Activated naive CD4-positive, alpha-beta T cell treated with anti-CD3 and anti-CD28 coated beads, Interleukin-2, amount 50 U/mL, for 16 hours (primary cell): ENCODE measurements at regions not wholly inside any gene's neighbourhood (a gene's known extent, or its start where the extent isn't known, plus 50 kb on each side); places are given as distances from the start of the nearest gene placed in this dataset.

Source experiments
- DNase-seq: peaks from one replicate; pipeline ENCODE4 v3.0.0-alpha.2; 2020

DNA sequence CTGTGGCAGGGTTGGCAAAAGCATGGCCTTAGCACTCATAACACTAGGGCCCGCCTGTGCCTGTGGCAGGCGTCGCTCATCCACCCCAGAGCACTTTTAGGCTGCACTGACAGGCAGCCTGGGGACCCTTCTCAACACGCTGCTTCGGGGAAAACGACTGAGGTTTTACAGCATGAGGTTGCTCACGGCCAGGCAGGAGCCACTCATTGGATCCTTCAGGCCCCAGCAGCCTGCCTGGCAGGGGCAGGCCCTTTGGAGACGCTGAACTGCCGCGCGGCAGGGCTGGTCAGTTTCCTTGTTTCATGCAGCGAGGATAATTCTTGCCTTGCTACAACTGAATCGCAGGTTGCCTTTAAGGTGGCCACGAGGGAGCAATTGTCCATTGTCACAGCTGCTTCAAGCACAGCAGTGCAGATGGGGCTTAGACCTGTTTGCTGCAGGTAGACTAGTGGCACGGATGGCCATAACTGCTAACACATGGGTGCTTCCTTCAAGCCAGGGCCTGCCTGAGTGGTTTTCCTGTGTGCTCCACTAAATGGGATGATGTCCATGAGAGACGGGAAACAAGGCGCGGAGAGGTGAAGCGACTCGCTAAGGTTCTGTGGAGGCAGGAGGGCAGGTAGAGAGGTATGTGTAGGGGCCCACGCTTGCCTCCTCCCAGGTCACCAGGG, 49.9 kb upstream of the HS6ST1 start:
- DNase-seq = no peak

DNA sequence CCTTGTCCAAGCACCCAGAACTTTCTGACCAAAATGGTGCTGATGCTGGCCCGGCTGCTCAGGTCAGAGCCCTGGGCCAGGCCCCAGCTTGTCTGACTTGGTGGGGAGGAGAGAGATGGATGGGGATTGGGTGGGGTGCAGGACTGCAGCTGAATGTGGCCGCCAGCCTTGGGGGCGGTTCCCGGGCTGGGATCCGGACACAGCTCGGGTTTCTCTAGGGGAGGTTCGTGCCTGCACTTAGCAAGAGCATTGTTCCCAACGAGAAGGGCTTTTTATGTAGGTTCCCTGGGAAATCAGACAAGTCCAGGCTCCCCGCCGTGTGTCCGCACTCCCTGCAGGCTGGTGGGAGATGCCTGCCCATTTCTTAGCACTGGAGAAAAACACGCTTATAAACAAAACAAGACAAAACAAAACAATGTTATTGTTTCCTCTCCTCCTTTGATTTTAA, 50.5 kb upstream of the HS6ST1 start:
- DNase-seq = no peak

DNA sequence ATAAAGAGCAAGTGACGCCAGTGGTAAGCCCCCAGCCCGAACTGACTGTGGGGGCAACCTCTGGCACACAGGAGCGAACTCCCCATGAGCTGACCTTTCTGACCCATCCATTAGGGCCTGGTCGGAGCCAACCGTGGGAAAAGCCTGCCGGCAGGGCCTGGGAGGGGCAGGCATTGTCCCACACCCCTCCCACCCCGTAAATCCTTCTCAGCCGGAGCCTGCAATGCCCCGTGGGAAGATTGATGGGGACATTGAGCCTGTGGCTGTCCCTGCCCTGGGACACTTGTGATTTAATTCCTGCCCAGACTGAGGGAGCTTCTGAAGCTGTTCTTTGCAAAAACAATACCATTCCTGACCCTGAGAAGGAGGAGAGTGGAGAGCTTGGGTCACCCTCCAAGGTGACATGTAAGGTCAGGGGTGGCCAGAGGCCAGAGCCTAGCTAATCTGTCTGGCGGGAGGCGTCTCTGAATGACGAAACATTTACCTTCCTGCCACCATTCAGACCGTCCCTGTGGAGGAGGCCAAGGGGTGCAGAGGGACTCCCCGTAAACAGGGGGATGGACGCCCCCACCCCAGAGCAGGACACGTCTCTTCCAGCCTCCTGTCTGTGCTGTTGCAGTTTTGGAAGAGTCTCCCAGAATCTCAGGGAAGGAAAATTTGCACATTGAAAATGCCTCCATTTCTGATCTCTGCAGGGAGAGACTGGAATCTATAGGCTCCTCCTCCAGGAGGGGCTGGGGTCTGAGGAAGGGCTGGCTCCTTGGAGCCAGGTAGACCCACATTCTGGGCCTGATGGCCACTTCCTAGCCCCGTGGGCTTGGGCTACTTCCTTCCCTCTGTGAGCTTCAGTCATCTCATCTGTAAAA, 51.2 kb upstream of the HS6ST1 start:
- DNase-seq = no peak

DNA sequence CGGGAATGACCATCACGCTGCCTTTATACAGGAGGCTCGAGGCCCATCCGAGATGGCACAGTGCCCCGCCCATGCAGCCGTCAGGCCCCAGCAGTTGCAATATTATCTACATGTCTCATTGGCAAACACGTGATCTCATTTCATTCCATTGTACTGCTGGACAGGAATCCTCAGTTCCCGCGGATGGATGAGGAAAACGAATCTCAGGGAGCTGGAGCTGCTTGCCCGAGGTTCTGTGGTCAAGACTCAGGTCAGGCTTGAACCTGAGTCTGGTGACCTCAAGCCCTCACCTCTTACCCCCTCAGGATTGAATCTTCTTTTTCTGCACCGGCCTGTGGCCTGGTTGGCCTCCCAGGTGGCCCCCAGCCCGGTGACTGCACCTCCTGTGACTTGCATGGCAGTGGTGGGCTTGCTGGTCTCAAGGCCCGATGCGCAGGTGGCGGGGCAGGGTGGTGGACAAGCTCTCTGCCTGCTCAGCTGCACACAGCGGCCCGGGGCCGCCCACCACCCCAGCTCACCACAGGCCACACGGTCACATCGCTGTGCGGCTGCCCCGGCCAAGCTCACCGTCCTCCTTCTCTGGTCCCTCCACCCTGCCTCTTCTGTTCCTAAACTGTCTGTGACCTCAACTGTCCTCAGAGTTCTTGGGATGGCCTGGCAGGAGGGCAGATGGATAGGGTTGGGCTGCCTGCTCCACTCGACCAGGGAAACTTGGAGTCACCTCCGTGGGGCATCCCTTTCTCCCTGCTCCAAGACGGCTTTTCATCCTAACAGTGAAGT, 52.0 kb upstream of the HS6ST1 start:
- no peak for DNase-seq

DNA sequence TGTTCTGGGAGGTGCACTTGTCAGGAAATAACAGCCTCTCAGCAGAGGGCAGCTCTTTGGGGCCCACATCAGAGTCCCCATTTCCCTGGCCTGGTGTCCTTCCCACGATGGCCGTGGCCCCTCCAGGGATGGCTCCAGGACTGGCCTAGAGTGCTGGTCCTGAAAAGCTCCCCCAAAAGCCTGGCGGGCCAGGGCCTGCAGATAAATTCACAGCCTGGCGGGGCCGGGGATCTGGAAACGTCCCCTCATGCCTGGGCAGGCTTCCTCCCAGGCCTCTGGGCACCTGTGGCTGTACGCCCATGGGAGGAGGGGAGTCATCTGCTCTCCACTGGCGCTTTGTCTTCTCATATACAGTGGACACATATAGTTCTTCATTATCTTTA, 52.6 kb upstream of the HS6ST1 start:
- DNase-seq = no peak

DNA sequence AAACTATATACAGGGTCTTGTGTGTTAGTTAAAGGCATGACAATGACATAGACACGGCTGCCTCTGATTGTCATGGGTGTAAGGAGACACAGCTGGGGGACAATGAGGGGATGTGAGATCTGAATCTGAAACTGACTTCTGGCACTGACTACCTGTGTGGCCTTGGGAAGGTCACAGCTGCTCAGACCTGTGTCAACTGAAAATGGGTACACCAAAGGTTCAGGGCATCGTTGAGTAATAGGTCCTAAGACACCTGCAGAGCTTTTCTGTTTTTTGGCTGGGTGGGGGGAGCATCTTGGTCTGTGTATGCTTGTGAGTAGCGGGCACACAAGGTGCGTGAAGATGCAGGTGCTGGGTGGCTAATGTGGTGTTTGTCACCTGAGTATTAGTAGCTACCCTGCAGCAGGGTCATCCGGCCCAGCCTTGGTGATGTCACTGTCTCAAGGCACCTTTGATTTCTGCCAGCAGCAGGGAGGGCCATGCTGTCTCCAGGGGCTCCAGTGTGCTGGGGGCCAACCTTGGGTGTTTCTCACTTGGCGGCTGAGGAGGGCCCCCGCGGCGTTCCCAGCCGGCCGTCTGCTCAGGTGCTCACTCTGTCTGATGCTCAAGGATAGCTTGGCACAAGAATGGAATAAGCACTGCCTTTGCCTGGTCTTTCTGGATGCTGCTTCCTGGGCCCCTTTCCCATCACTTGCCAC, 53.1 kb upstream of the HS6ST1 start:
- no peak for DNase-seq

DNA sequence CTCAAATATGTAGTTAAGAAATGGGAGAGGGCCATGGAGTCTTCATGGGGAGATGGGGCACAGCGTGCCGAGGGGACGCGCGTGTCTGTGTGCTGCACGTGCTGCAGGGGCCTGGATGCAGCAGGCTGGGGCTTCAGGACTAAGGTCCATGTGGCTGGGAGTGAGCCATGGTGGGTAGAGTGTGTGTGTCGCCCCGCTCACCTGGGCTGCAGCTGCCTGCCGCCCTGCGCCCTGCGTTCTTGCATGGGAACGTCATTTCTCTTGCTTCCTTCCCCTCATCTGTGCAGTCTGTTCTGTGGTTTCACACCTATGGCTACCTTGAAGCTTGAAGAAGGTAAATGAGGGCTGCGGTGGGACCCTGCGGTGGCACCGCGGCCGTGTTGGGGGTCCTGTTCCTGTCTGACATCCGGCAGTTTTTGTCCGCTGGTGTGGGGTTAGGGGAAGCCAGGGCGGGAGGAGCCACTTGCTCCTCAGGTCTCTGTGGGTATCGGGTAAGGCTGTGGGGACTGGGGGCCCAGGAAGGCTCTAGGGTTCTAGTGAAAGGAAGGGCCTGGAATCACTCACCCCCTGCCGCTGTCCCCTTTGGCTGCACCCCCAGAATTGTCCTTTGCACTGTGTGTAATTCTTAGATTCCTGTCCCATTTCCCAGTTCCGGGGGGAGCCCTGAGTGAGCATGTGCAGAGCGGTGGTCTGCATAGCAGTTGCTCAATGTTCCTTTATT, 54.1 kb upstream of the HS6ST1 start:
- DNase-seq = no peak

DNA sequence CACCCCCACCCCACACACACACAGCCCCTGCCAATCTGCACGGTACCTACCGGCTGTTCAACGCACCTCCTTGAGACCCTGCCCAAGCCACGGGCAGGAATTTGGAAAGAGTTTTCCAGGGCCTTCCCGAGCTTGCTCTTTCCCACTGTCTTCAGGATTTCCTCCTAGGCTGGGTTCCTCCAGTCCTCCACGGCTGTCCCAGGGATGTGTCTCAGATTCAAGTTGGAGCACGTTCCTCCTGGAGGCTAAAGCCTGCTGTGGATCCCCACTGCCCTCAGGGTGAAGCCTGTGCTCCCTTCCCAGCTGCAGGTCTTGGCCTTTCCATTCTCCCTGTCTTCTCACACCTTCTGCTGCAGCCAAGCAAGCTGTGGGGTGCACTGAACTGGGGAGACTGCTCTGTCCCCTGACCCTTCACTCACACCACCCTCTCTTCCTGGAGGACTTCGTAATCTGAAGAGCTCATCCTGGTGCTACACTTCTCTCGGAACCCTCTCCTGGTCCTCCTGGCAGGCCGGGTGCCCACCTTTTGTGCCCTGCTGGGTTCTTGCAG, 54.9 kb upstream of the HS6ST1 start:
- no peak for DNase-seq

DNA sequence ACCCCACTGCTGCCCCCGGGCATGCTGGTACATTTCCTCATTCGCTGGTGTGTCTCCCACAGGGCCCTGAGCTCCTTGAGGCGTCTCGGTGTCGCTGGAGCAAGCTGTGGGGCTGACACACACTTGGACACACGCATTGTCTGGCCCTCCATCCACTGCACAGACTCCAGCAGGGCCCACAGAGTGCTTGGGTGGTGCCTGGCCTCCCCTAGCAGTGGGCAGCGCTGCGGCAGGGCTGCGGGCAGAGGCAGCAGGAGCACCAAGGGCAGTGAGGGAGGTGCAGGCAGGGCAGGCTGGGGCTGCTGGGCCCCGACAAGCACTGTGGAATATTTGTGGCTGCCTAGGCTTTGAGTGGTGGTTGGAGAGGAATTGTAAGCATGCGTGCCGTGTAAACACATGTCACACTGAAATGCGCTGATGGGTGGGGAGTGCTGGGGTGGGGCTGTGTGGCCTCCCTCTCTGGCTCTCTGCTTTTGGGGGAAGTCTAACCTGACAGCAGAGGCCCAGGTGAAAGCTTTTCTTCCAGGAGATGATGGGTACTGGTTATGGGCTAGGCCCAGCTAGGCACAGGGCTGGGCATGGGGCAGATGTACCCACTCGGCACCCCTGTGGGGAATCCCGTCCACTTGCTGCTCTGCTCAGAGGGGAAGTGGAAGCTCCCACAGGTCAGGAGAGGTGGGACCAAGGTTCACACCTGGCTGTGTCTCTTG, 55.5 kb upstream of the HS6ST1 start:
- no peak for DNase-seq

DNA sequence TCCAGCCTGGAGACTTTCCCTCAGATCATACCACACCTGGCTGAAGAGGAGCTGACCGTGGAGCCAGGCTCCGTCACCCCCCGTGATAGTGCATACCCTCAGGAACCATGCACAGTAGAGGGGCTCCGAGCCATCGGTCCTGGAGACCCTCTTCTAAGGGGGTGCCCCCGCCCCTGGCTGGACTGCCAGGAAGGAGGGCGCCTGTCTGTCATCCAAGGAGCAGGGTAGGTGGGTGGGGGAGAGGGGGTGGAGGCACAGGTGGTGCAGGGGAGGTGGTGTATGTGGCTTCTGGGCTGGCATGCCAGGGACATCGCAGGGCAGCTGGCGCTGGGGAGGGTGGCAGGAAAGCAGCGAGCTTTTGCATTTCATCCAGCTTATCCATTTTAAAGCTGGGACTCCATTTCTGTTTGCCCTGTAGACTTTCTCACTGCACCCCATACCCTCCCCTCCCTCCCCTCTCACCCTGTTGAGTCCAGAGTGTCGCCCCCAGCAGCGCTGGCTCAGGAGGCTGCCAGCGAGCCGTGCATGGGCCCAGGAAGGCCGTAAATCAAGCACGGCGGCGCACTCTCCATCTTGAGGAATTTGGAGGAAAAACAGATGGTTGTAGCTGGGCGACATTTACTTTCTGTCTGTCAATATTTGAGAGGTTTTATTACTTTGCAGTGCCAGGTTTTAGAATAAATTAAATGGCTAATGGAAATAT, 56.2 kb upstream of the HS6ST1 start:
- DNase-seq = no peak

DNA sequence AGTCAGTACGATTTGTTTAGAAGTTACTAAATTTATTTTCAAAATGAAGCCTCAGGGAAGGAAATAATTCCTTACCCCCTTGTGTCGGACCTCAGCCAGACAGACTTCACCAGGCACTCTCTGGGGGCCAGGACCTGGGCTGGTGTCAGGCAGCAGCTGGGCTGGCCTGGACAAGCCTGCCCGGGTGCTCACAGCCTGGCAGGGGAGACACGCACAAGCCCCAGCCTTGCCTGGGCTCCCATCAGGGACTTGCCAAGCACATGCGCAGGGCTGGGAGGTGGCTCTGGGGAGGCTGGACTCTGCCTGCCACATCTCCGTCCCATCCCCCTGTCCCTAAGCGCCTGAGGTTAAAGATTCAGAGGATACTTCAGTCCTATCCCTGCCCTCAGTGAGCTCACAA, 56.8 kb upstream of the HS6ST1 start:
- DNase-seq = no peak

DNA sequence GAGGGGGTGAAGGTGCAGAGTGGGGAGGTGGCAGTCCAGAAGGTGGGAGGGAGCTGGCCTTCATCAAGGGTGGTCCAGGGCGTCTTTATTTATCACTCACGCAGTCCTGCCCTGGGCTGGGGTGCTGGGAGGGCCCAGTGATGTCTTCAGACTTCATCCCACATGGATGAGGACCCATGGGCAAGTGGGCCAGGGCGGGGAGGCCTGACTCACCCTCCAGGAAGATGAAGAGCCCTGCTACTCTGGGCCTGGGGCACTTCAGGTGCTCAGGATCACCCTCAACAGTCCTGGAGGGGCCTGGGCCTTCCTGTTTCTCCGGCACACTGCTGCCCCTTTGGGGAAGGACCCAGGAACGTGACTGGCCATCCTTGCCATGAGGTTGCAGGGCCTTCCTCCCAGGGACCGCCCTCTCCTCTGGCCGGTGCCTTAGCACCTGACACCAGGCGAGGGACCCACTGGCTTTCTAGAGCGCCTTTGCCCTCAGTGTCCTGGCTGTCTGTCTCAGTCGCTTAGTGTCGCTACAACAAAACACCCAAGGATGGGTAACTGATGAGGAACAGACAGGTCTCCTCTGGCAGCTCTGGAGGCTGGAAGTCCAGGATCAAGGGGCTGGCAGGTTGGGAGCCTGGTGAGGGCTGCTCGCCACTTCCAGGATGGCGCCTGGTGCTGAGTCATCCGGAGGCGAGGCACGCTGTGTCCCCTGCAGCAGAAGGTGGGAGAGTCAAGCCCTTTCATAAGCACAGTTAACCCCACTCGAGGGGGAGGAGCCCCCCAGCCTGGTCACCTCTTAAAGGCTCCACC, 57.8 kb upstream of the HS6ST1 start:
- DNase-seq = no peak

DNA sequence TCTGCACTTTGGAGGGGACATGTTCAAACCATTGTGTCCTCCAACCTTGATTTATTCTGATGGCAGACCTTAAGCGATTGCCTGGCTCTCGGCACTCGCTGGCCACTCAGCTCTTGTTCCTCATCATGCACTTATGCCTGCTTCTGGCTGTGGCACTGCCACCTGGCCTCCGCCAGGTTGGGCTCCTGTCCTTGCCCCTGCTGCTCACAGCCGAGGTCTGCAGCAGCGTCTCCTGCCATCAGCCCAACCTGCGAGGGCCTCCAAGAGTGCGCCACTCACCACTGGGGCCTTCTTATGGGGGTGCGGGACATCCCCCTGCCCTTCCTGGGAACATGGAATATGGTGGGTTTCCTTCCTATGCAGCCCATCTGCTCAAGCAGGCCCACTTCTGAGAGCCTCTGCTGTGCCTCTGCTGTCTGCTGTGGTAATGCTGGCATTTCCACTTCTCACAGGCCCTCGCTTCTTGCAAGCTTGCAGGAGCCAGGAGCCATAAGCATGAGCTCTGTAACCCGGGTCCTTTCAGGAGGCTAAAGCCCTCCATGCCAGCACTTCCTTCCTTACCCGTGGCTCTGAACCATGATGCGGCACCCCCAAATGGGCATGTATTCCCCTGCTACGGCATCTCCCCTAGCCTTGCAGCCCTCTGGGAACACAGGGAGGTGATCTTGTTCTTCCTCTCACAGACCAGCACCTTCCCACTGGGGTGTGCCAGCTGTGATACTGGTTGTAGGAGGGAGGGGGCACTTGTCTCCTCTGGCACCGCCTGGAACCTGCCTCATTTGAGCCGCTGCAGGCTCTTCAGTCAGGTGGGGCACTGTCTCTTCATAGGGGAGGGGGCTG, 58.6 kb upstream of the HS6ST1 start:
- DNase-seq = no peak

DNA sequence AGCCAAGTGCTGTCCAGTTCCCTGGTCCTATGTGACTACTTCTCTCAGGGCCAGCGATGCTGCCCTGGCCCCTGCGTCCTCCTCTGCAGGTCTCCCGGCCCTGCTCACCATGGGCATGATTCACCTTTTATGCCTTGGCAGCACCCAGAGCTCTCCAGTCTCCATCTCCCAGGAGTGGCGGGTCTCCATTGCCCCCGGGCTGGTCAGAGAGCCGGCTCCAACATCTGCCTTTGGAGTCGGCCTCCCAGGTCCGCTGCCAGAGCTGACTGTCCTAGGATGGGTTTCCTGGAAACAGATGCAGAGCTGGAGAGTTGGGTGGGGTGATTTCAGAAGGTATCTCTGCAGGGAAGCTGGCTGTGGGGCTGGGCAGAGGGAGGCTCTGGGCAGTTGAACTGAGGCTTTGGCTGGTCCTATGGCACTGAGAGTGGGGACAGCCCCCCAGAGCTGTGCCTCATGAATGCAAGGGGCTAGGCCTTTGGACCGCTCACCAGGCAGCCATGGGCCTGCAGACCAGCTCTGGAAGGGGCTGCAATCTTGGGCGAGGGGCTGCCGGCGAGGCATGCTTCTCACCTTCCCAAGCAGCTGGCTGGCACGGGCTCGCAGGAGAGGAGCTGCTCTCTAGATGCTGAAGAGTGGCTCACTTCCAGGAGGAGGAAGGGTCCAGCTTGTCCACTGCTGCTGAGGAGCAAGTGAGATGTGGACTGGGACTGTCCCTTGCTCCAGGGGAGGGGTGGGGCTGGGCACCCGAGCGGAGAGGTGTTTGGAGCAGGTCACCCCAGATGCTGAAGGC, 59.8 kb upstream of the HS6ST1 start:
- DNase-seq = no peak

DNA sequence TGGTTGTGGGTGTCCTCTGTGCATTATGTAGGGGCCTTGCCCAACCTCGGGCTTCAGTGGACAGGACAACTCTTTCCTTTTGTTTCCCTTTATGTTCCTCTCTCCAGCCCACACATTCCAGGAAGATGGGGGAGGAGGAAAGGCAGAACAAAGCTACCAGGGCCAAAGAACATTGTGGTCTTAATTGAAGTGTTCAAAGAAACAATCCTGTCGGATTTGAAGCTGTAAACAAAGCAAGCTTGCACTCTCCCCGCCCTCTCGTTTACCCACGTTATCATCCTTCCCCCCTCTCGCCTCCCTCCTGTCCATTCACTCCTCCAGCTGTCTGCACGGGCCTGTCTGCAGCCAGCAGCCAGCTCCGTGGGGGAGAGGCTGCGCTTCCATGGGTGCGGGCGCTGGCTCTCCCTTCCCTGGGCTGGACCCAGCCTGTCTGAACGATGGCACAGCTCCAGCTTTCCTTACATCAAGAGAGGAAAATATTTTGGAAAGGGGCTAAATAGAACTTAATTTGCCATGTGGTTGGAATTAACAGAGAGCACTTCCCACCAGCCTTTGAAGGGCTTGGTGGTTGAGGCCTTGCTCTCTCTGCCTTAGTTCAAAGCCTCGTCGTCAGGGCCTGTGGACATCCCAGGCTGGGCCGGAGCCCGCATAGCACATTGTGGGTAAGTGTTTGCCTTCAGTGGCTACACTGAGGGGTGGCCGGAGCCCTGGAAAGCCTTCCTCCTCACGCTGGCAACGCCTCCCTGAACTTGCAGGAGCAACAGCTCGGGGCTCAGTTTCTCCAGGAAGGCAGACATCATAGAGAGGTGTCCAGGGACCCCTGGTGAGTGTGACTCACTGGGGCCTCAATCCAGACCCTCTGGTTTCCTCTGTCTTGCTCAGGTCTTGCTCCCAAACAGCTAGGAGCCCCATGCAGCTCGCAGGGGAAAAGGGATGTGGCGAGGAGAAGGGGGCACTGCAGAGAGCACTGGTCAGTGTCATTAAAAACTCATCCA, 60.6 kb upstream of the HS6ST1 start:
- DNase-seq = no peak

DNA sequence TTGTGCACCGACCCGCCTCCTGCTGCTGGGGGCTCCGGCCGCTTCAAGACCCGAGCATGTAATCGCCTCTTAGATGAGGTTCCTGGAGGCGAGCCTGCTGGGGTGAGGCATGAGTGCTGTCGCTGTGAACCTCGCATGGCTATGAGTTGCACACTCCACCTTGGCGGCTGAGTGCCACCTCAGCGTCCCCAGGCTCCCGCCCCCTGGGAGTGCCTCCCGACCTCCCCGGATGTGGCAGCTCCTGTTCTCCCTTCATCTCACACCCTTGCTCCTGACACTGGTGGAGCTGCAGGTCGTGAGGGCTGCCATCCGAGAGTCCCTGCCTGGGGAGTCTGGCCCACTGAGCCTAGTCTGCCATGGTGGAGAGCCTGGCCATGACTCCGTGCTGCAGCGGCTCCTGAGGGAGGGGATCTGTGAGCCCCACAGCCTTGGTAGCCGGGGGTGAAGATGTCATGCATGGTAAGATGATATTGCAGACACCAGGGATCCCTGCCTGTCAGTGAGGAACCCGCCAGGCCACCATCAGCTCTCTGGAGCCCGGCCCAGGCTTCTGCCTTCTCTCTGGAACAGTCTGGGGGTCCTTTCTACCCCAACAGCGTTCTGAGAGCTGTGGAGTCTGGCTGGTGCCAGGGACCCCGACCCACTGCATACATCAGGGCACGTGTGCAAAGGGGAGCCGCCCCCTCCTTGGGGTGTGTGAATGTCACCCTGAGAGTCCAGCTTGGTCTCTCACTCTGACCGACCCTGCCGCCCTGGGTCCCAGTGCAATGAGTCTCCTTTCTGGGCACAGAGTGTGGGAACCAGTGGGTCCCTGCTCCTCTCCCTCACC, 61.6 kb upstream of the HS6ST1 start:
- no peak for DNase-seq
